Activated T-helper 1 cell treated with anti-CD3 and anti-CD28 coated beads, Interleukin-12 subunit alpha, Interleukin-12 subunit beta, Interleukin-2, Interleukin-4 antibody, amounts not matched to agents 30 ng/mL and 10 ng/mL and 1 ng/mL, durations not matched to agents 14 hours and 24 hours and 36 hours (primary cell): ENCODE measurements at regions not wholly inside any gene's neighbourhood (a gene's known extent, or its start where the extent isn't known, plus 50 kb on each side); places are given as distances from the start of the nearest gene placed in this dataset.

Experiments
- DNase-seq: peaks from one replicate; pipeline ENCODE4 v3.0.0; 2021; ENCODE audit warnings: low spot score
- H3K27ac Mint-ChIP-seq: one replicate; pipeline ENCODE4 v1.8.0; 2021; ENCODE audit warnings: mild to moderate bottlenecking, mixed read lengths
- H3K27me3 Mint-ChIP-seq: one replicate; pipeline ENCODE4 v1.8.0; 2022; ENCODE audit warnings: mild to moderate bottlenecking, moderate library complexity, mixed read lengths; ENCODE audit not compliant: insufficient read depth
- H3K36me3 Mint-ChIP-seq: one replicate; pipeline ENCODE4 v1.8.0; 2021; ENCODE audit warnings: low read depth, mixed read lengths
- H3K4me1 Mint-ChIP-seq: one replicate; pipeline ENCODE4 v1.8.0; 2021; ENCODE audit warnings: low read depth, mixed read lengths
- H3K4me3 Mint-ChIP-seq: one replicate; pipeline ENCODE4 v1.8.0; 2021; ENCODE audit warnings: mild to moderate bottlenecking, moderate library complexity, mixed read lengths
- H3K9me3 Mint-ChIP-seq: one replicate; pipeline ENCODE4 v1.8.0; 2021; ENCODE audit warnings: mixed read lengths
- intact Hi-C: fragments of 100-400 bp; cut with micrococcal nuclease; formaldehyde crosslinking; loops from one replicate; pipeline ENCODE4 v1.15.1; 2024

GRCh38 chr2:60097298-60097697 is 456.2 kb downstream of the BCL11A start:
- no peaks in the 10 kb centered on the region for H3K36me3 Mint-ChIP-seq

GRCh38 chr2:60096556-60096955 is 456.9 kb downstream of the BCL11A start:
- Mint-ChIP-seq H3K9me3 (no peaks in the 10 kb centered on the region), H3K27me3 (no peaks in the 10 kb centered on the region), H3K36me3 (no peaks in the 10 kb centered on the region), H3K27ac (no peak overlapping the region), H3K4me3 (no peak overlapping the region), H3K4me1 (no peaks in the 10 kb centered on the region)
- intact Hi-C loops, result no loop called here
- DNase-seq, result no peak

More at GRCh38 chr2:60097298-60097697, 456.2 kb downstream of the BCL11A start:
- intact Hi-C loops, result no loop called here
- H3K27me3 Mint-ChIP-seq, result no peaks in the 10 kb centered on the region
- H3K9me3 Mint-ChIP-seq, result no peaks in the 10 kb centered on the region
- no peak overlapping the region for H3K4me3 Mint-ChIP-seq
- H3K27ac Mint-ChIP-seq, result no peak overlapping the region
- H3K4me1 Mint-ChIP-seq, result no peaks in the 10 kb centered on the region
- no peak for DNase-seq

GRCh38 chr2:60095903-60096302 is 457.6 kb downstream of the BCL11A start:
- H3K9me3 Mint-ChIP-seq, result no peaks in the 10 kb centered on the region
- H3K27me3 Mint-ChIP-seq, result no peaks in the 10 kb centered on the region
- H3K4me1 Mint-ChIP-seq, result no peaks in the 10 kb centered on the region
- intact Hi-C loops, result no loop called here
- no peak overlapping the region for H3K4me3 Mint-ChIP-seq
- no peak overlapping the region for H3K27ac Mint-ChIP-seq
- DNase-seq, result no peak
- H3K36me3 Mint-ChIP-seq, result no peaks in the 10 kb centered on the region

GRCh38 chr2:60095202-60095815 is 458.1 kb downstream of the BCL11A start:
- H3K4me3 Mint-ChIP-seq, result no peak overlapping the region
- no peaks in the 10 kb centered on the region for H3K4me1 Mint-ChIP-seq
- no peak overlapping the region for H3K27ac Mint-ChIP-seq
- H3K9me3 Mint-ChIP-seq, result no peaks in the 10 kb centered on the region
- no peaks in the 10 kb centered on the region for H3K27me3 Mint-ChIP-seq
- no peak for DNase-seq
- H3K36me3 Mint-ChIP-seq, result no peaks in the 10 kb centered on the region
- intact Hi-C loops, result no loop called here

- Mint-ChIP-seq H3K36me3 (no peaks in the 10 kb centered on the region), H3K4me3 (no peak overlapping the region), H3K9me3 (no peaks in the 10 kb centered on the region), H3K4me1 (no peaks in the 10 kb centered on the region), H3K27me3 (no peaks in the 10 kb centered on the region), H3K27ac (no peak overlapping the region)
- intact Hi-C loops, result no loop called here
- no peak for DNase-seq
These were observed 459.0 kb downstream of the BCL11A start for GRCh38 chr2:60094450-60094929.

- H3K27ac Mint-ChIP-seq, result no peak overlapping the region
- no peak overlapping the region for H3K4me3 Mint-ChIP-seq
- intact Hi-C loops, result no loop called here
- no peaks in the 10 kb centered on the region for H3K36me3 Mint-ChIP-seq
- no peaks in the 10 kb centered on the region for H3K4me1 Mint-ChIP-seq
- DNase-seq, result no peak
- H3K27me3 Mint-ChIP-seq, result no peaks in the 10 kb centered on the region
- no peaks in the 10 kb centered on the region for H3K9me3 Mint-ChIP-seq
These were observed 460.7 kb downstream of the BCL11A start for GRCh38 chr2:60092781-60093180.

- intact Hi-C loops, result no loop called here
- no peaks in the 10 kb centered on the region for H3K27me3 Mint-ChIP-seq
- no peaks in the 10 kb centered on the region for H3K4me1 Mint-ChIP-seq
- no peak overlapping the region for H3K27ac Mint-ChIP-seq
- no peak for DNase-seq
- no peaks in the 10 kb centered on the region for H3K36me3 Mint-ChIP-seq
- H3K9me3 Mint-ChIP-seq, result no peaks in the 10 kb centered on the region
- no peak overlapping the region for H3K4me3 Mint-ChIP-seq
These were observed 461.6 kb downstream of the BCL11A start for GRCh38 chr2:60091894-60092293.

- no peaks in the 10 kb centered on the region for H3K9me3 Mint-ChIP-seq
These were observed 462.2 kb downstream of the BCL11A start for GRCh38 chr2:60091266-60091665.

GRCh38 chr2:60079562-60079961 is 473.9 kb downstream of the BCL11A start:
- Mint-ChIP-seq H3K36me3 (no peaks in the 10 kb centered on the region), H3K4me1 (no peaks in the 10 kb centered on the region), H3K9me3 (no peaks in the 10 kb centered on the region), H3K27ac (no peak overlapping the region), H3K27me3 (no peaks in the 10 kb centered on the region), H3K4me3 (no peak overlapping the region)
- no peak for DNase-seq
- intact Hi-C loops, result no loop called here

More at GRCh38 chr2:60091266-60091665, 462.2 kb downstream of the BCL11A start:
- no peak for DNase-seq
- Mint-ChIP-seq H3K27ac (no peak overlapping the region), H3K27me3 (no peaks in the 10 kb centered on the region), H3K4me1 (no peaks in the 10 kb centered on the region), H3K36me3 (no peaks in the 10 kb centered on the region), H3K4me3 (no peak overlapping the region)
- intact Hi-C loops, result no loop called here

- Mint-ChIP-seq H3K9me3 (no peaks in the 10 kb centered on the region), H3K4me1 (no peaks in the 10 kb centered on the region), H3K36me3 (no peaks in the 10 kb centered on the region), H3K27ac (no peak overlapping the region), H3K27me3 (peaks cover 2% of the 10 kb centered on the region), H3K4me3 (no peak overlapping the region)
- intact Hi-C loops, result no loop called here
- DNase-seq, result no peak
These were observed 478.4 kb downstream of the BCL11A start for GRCh38 chr2:60075048-60075447.

GRCh38 chr2:60073201-60073600 is 480.3 kb downstream of the BCL11A start:
- intact Hi-C loops, result no loop called here
- Mint-ChIP-seq H3K9me3 (no peaks in the 10 kb centered on the region), H3K27me3 (peaks cover 2% of the 10 kb centered on the region), H3K27ac (no peak overlapping the region), H3K36me3 (no peaks in the 10 kb centered on the region), H3K4me1 (no peaks in the 10 kb centered on the region), H3K4me3 (no peak overlapping the region)
- DNase-seq, result no peak

- H3K36me3 Mint-ChIP-seq, result no peaks in the 10 kb centered on the region
- no peaks in the 10 kb centered on the region for H3K9me3 Mint-ChIP-seq
- intact Hi-C loops, result no loop called here
- no peak overlapping the region for H3K4me3 Mint-ChIP-seq
- no peak overlapping the region for H3K27ac Mint-ChIP-seq
- H3K27me3 Mint-ChIP-seq, result peaks cover 2% of the 10 kb centered on the region
- no peak for DNase-seq
- no peaks in the 10 kb centered on the region for H3K4me1 Mint-ChIP-seq
These were observed 480.8 kb downstream of the BCL11A start for GRCh38 chr2:60072609-60073008.

- DNase-seq, result no peak
These were observed 482.0 kb downstream of the BCL11A start for GRCh38 chr2:60071490-60071831.

More at GRCh38 chr2:60071490-60071831, 482.0 kb downstream of the BCL11A start:
- no peaks in the 10 kb centered on the region for H3K4me1 Mint-ChIP-seq
- H3K9me3 Mint-ChIP-seq, result no peaks in the 10 kb centered on the region
- H3K27me3 Mint-ChIP-seq, result peaks cover 2% of the 10 kb centered on the region
- intact Hi-C loops, result no loop called here
- H3K36me3 Mint-ChIP-seq, result no peaks in the 10 kb centered on the region
- H3K4me3 Mint-ChIP-seq, result no peak overlapping the region
- no peak overlapping the region for H3K27ac Mint-ChIP-seq
